Smooth muscle cell of the brain vasculature (primary cell): ENCODE measurements at regions not wholly inside any gene's neighbourhood (a gene's known extent, or its start where the extent isn't known, plus 50 kb on each side); places are given as distances from the start of the nearest gene placed in this dataset.
"Not testable (repeated sequence)": the region's sequence is repeated elsewhere in the genome, so short reads cannot be mapped to it uniquely, and the experiment has no call there.

Experiments
- DNase-seq: peaks from one replicate; pipeline ENCODE4 v3.0.0-alpha.2; 2012; ENCODE audit warnings: low read depth, low spot score

DNA sequence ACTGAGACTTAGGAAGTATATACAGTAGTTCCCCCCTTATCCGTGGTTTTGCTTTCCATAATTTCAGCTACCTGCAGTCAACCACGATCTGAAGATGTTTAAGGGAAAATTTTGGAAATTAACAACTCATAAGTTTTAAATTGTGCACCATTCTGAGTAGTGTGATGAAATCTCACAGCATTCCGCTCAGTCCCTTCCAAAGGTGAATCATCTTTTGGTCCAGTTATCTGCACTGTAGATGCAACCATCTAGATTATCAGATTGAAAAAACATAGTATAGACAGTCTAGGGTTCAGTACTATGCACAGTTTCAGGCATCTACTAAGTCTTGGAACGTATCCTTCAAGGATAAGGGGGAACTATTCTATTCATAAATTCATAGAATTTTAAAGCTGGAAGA, 109.0 kb downstream of the ANXA3 start:
- DNase-seq, result no peak

DNA sequence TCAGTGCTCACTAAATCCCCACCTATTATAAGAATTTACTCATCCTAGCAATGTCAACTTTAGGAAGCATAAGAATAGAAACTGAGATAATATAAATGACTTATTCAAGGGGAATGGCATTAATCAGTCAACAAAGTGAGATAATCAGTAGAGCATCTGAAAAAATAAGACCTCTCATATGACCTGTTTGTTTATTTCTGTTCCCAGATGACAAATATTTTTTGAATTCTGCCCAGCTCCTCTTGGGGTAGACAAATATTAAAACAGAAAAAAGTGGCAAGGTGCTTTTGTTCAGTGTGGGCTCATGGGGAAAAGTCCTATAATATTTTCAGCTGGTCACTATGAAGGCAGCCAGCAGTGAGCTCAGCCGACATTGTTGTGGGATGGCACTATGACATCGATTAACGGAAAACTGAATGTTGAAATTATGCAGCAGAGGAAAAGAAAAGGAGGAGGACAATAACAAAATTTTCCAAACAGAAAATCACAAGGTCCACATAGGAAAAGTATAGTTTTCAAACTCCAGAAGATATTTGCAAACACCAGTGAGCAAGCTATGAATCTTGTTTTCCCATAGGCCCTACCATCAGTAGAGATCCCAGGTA, 109.6 kb downstream of the ANXA3 start:
- no peak for DNase-seq

DNA sequence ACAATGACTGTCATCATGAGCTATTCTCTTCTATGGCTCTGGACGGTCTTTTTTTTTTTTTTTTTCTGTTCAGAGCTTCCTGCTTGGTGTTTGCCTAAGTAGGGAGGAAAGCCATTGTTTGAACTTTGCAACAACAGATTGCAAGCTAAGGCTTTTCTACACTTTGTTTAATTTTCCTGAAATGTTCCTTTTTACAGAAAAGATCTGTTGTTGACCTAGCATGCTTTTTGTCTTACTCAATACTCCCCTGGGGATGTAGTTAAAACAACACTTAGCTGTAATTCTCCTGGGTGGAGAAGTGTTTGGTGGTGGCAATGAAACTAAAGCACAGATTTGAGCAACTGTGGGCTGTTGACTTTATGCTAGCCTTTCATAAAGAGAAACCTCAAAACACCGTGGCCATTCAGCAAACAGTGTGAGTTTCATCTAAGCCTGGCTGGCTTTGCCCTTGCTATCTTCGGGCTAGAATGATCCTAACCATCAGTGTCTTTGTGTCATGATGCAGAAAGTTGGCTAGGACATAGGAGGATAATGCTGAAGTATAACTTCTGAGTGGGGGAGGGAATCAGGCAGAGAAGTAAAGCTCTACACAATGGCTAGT, 110.5 kb downstream of the ANXA3 start:
- peak; percentile 65 for DNase-seq

DNA sequence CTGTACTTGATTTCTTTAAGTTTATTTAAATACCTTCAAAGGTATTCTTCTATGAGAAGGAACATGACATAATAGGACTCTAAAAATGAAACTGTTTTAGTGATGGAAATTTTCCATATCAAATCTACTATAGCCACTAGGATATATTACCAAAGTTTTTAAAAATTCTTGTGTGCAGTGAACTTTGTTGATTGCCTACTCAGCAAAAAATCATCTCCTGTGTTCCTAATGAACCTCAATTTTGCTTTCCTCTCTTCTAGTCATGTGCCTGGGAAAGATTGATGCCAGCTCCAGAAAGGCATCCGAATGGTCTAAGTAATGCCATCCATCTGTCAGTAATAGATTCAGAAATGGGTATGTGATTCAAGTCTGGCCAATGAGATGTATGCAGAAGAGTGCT, 111.1 kb downstream of the ANXA3 start:
- no peak for DNase-seq

DNA sequence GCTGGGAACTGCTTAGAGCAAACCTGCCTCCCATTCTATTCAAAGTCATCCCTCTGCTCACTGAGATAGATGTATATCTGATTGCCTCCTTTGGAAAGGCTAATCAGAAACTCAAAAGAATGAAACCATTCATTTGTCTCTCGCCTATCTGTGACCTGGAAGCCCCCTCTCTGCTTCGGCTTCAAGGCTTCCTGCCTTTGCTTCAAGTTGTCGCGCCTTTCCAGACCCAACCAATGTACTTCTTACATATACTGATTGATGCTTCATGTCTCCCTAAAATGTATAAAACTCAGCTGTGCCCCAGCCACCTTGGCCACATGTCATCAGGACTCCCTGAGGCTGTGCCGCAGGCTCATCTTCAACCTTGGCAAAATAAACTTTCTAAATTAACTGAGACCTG, 111.9 kb upstream of the BMP2K start:
- DNase-seq, result not testable (repeated sequence)

DNA sequence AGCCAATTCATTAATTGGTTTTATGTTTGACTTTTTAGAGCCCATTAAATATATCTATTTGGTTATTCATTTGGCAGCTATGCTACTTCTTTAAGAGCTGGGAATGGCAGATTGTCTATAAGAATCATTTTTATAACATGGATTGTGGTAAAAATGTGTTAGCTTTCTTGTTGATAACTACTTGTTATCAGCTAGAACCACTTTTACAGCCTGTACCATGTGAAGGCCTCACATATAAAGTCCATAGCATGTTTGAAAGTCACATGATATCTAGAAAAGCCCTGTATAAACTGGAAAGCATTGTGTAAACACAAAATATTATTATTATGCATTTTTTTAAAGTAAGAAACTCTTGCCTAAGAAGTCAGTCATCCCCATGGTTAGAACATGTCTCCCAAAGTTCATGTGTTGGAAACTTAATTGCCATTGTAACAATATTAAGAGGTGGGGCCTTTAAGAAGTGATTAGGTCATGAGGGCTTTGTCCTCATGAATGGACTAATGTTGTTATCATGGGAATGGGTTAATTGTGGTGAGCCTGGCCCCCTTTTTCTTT, 110.9 kb upstream of the BMP2K start:
- DNase-seq, result no peak

DNA sequence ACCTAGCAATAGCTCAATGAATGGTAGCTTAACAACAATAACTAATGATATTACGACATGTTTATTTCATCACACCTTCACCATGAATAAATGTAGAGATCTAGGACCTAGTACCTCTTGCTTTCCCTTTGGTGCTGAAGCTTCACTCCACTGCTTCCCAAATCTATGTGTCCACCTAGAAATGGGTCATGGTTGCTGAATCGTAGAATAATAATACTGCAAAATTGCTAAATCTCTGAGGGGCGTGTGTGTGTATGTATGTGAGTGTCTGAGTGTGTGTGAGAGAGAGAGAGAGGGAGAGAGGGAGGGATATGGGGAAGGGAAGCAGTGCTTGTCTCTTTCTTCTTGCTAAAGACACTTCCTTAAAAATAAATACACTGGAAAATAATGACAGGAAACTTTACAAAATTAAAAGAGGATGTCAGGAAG, 109.3 kb upstream of the BMP2K start:
- no peak for DNase-seq

DNA sequence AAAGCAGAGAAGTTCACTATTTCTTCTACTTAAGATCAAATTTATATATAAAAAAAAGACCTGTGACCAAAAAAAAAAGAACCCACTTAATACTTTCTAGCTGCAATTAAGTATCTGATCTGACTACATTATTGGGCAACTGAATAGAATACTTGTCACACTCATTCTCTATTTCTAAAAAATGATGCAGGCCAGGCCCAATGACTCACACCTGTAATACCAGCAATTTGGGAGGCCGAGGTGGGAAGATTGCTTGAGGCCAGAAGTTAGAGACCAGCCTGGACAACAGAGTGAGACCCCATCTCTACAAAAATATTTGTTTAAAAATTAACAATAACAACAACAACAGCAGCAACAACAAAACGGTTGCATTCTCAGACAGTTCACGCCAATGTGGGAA, 108.8 kb upstream of the BMP2K start:
- no peak for DNase-seq

DNA sequence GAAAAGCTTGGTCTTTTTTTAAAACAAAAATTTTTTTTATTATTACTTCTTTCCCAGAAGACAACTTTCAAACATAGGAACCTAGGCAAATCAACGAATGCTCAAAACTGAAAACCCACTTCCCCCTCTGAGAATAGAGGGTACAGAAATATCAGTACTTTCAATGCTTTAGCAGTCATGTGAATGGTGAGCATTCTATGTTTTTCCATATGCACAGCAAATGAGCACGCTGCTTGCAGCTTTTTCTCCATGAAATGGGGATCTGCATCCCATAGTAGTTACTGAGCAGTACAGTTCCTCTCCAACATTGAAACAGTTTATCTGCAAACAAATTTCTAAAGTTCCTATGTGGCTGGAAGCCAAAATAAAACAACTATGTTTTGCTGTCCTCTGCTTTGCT, 108.4 kb upstream of the BMP2K start:
- DNase-seq, result no peak

DNA sequence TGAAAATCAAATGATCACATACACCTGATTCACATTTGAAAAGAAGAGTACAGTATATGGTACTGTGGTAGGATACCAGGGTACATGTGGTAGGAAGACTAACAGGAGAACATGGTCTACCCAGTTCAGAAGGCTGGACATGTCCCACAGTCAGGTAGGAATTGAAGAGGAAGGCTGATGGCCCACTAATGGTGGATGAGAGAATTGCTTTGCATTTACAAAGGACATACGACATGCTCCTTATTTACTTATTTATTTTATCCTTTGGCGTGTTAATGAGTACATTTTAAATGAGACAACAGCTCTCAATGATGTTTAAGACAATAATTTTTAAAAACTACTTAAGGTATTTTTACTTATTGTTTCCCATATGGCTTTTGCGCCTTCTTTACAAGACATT, 106.7 kb upstream of the BMP2K start:
- DNase-seq, result no peak

DNA sequence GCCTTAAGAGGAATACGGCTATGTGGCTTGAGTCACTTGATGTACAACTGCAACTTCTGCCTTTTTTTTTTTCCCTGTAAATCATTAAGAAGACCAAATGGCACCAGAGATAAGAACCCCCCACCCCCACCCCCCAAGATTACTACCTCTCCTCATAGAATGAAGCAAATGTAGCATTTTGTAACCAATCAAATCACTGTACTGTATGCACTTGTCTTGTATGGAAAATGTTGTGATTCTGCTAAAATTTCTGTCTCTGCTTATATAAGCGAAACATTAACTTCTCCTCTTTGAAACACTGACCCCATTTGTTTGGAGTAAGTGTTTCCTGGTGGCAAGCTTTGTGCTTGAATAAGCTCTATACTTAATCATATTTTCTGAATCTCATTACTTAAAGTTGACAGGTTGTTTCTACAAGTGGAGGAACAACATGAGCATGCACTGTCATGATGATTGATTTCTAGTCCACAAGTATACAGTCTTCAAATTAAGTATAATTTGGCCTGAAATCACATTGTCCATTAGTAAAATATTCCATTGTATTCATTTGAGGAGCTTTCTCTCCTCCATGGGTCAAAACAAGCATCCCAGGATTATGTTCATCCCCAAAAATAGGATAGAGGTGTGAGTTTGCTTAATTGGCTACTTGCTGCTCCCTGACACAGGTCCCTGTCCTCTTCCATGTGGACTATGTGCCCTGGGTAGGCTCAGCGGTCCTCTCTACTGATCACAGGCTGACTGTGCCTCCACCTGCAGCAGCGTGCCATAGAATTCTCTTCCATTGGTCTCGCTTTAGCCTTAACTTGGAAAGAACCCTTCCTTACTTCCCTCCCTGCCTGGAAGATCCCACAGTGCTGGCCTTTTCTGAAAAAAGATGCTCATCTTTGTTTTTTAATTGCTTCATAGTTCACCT, 104.0 kb upstream of the BMP2K start:
- no peak for DNase-seq

DNA sequence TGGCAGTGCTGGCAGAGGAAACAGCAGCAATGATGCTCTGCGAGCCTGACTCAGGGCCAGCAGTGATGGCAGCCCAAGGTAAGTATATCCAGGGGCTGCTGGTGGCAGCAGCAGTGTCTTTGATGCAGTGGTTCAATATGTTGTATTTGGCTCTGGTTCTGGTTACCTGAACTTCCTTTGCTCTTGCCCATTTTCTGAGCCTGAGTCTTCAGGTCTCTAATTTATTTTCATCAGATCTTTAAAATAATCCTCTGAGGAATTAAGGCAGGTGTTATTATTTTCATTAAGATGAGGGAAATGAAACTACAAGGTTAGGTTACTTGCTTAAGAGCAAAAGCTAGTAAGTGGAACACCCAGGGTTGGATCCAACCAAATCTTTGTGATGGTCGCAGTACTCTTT, 102.8 kb upstream of the BMP2K start:
- DNase-seq, result no peak

DNA sequence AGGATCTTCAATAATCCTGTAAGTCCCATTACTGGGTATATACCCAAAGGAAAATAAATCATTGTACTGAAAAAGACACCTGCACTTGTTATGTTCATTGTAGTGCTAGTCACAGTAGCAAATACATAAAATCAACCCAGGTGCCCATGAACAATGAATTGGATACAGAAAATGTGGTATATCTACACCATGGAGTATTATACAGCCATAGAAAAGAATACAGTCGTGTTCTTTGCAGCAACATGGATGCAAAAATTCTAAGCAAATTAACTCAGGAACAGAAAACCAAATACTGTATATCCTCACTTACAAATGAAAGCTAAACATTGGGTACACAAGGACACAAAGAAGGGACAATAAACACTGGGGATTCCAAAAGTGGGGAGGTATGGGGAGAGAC, 100.8 kb upstream of the BMP2K start:
- no peak for DNase-seq

DNA sequence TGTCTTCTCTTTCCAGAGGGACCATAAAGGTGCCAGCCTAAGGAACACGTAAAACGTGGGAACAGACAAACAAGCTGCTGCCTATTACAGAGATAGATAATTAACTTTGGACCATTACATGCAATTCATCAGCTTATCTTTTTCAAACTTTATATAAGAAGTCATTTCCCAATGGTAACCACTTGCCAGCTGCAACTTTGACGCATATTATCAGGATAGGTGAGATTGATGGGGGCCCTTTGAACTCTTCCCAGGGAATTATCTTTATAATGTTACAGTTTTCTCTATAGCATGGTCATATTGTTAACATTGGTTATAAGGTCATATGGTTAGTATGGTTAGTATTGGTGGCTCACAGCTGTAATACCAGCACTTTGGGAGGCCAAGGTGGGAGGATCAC, 94.1 kb upstream of the BMP2K start:
- DNase-seq, result no peak

DNA sequence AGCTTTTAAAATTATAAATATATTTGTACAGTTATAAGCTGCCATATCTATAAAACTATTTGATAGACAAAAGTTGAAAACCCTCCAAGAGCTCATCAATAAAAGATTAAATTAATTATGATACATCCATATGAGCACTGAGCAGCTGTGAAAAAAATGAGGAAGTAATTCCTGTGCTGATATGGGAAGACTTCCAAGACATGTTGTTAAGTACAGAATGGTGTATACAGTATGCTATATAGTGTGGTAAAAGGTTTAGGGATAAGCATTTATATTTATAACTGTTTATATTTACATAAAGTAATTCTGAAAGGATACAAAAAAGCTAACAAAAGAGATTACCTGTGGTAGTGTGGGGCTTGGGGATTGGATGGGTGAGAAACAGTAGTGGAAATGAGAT, 92.8 kb upstream of the BMP2K start:
- DNase-seq, result no peak

DNA sequence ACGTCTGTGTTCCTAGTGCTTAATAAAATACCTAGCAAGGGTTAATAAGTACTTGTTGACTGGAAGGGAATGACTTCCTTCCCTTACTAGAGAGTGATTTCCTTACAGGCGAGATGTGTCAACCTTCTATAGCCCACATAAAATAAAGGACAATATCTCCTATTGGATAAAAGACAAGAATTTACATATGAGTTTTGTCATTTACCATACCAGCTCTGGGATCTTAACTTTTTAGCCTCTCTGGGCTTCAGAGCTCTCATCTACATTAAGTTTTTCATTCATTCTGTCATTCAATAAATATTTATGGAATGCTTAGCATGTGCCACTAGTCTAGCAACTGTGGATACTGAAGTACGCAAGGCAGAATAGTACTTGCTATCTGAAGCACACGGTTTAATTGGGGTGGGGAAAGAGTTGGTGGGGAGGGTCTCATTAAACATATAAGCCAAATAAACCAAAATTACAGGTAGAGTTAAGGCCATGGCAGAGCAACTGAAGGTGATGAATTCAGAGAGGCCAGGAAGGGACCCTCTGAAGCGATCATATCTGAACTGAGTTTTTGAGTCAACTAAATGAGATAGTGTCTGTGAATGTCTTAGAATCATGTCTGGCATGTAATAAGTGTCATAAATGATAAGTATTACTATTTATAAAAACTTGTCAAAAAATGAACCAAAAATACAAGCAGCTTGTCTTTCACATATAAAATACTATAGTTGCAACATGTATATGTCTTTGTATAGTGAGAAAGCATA, 91.6 kb upstream of the BMP2K start:
- no peak for DNase-seq

DNA sequence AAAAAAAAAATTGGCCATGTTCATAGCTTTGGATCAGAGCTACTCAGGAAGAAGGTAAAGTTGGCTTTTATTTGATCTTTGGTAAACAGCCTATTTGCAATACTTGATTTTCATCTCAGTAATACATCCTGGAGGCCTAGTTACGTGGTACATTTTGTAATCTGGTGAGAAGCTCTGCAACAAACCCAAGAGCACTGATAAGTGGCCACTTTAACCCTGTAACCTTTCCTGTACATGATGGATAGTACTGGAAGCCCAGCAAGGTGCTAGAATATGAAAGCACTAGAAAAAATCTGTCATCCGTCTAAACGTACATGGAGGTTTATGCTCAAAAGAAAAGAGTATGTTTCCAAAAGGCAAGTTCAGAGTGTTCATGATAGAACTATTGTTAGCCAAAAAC, 88.3 kb upstream of the BMP2K start:
- no peak for DNase-seq

DNA sequence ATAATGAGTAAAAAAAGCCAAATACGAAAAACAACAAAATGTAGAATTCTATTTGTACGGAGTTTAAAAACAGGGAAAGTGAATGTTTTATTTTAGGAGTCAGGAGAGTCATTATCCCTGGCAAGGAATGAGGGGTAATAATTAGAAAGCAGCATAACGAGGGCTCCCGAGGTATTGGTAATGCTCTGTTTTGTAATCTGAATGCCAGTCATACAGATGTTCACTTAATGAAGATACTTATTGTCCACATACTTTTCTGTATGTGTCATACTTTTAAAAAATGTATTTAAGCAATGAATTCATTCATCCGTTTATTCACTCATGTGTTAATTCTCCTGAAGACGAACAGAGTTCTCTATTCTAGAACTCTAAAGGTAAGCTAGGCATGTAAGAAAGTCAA, 87.8 kb upstream of the BMP2K start:
- DNase-seq, result no peak

DNA sequence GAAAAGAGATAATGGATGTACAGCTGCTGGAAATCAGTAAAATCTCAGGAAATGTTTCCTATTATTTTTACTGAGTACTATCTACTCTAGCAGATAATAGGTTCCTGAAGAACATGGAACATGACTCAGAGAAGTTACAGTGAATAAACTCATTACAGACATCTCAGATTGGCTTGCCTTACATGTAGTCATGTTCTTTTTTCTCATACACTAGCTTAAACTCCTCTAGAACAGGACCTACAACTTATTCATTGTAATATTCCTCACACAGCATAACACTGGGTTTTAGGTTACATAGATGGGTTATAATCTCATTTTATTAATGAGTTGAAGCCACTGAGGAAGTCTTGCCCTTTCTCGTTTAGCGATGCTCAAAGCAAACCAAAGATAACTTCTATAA, 86.9 kb upstream of the BMP2K start:
- no peak for DNase-seq

DNA sequence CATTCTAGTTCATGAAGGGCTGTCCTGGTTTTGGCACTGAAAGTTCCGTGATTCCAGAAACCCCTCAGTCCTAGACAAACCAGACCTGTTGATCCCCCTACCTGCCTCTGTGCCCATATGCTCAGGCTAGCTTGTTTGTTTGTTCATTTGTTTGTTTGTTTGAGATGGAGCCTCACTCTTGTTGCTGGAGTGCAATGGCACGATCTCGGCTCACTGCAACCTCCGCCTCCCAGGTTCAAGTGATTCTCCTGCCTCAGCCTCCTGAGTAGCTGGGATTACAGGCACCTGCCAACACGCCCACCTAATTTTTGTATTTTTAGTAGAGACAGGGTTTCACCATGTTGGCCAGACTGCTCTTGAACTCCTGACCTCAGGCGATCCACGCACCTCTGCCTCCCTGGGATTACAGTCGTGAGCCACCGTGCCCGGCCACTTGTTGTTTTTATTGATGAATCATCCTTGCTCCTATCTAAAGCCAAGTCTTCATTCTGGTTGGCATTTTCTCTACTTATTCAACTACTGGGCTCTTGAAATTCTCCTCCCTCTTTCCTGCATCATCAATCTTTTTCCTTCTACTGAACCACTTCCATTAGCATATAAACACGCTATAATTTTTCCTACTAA, 86.3 kb upstream of the BMP2K start:
- no peak for DNase-seq

DNA sequence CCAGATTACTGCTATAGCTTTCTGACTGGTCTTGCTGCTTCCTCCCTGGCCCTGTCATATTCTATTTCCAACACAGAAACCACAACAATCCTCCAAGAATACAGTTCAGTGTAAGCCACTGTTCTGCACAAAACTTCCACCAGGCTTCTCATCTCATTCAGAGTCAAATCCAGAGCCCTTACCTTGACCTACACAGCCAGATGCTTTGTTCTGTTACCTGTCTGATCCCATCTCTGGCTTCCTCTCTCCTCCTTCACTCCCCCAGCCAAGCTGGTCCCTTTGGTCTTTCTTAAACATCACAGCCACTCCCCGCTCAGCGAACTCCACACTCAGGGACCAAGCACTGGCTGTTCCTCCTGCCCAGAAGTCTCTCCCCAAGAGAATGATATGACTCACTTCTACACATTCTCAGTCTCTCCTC, 84.8 kb upstream of the BMP2K start:
- no peak for DNase-seq
